Endothelial cell of umbilical vein (primary cell): ENCODE measurements at regions not wholly inside any gene's neighbourhood (a gene's known extent, or its start where the extent isn't known, plus 50 kb on each side); places are given as distances from the start of the nearest gene placed in this dataset.

ENCODE experiments used
- BruUV-seq: library from RNA; stranded (reverse); fragments of 400-500 nt; replicated peaks from 2 replicates; lab custom pipeline; 2021; lab: Mats Ljungman, UMichigan
- CTCF ChIA-PET: fragments of 300-600, 350-600 bp; sonication (Branson Sonifier 250); formaldehyde crosslinking; loops from one replicate; lab custom pipeline; 2021; ENCODE audit warnings: antibody characterized with exemption, inconsistent platforms; lab: Charles Lee
- POLR2A ChIA-PET: fragments of 300-600, 350-600 bp; sonication (Branson Sonifier 250); formaldehyde crosslinking; loops from one replicate; lab custom pipeline; 2021; ENCODE audit warnings: antibody characterized with exemption, inconsistent platforms; lab: Charles Lee
- DNase-seq: peaks from one replicate; pipeline ENCODE4 v3.0.0-alpha.2; 2011; ENCODE audit warnings: low read depth, low spot score
- FAIRE-seq: peaks from 2 replicates; lab custom pipeline; 2011; peaks lifted over from hg19 to GRCh38; lab: Jason Lieb, UNC
- H2AFZ ChIP-seq: 2 replicates; pipeline ENCODE4 v1.6.0; 2012; ENCODE audit warnings: low read depth, low read length, control low read depth, inconsistent platforms
- H3K27ac ChIP-seq: 2 replicates; pipeline ENCODE4 v1.5.1; 2011; ENCODE audit warnings: low read depth, mild to moderate bottlenecking, control low read depth, low read length, moderate library complexity; ENCODE audit not compliant: insufficient read depth
- H3K27me3 ChIP-seq, 2 experiments: 2 replicates each; pipeline versions ENCODE4 v1.6.0 to v1.6.1; 2011; ENCODE audit warnings: low read length in 2 of 2, mixed read lengths in 1 of 2; ENCODE audit not compliant: control insufficient read depth in 2 of 2, insufficient read depth in 2 of 2
- H3K36me3 ChIP-seq, 2 experiments: 2 replicates in 1 of 2; 3 replicates in 1 of 2; pipeline ENCODE4 v1.5.1; 2011; ENCODE audit warnings: low read length in 2 of 2, mild to moderate bottlenecking in 1 of 2, moderate library complexity in 1 of 2; ENCODE audit not compliant: control insufficient read depth in 2 of 2, insufficient read depth in 2 of 2; ENCODE audit errors: extremely low read depth in 1 of 2
- H3K4me1 ChIP-seq: 3 replicates; pipeline ENCODE4 v1.5.1; 2011; ENCODE audit warnings: mild to moderate bottlenecking, low read length; ENCODE audit not compliant: control insufficient read depth, insufficient read depth; ENCODE audit errors: extremely low read depth
- H3K4me2 ChIP-seq: 2 replicates; pipeline ENCODE4 v1.6.1; 2011; ENCODE audit warnings: low read length, control low read depth, mixed read lengths; ENCODE audit not compliant: insufficient read depth
- H3K4me3 ChIP-seq, 3 experiments: fragments of 200-600 bp in 1 of 3; sonication (generic), shearing (Covaris generic) in 1 of 3; replicated peaks in 1 of 3; 2 replicates each; pipeline ENCODE4 v1.5.1; 2011 to 2016; ENCODE audit warnings: control low read depth in 3 of 3, low read length in 3 of 3, mild to moderate bottlenecking in 2 of 3, inconsistent platforms in 1 of 3, low read depth in 1 of 3, moderate library complexity in 1 of 3; ENCODE audit not compliant: insufficient read depth in 1 of 3
- H3K79me2 ChIP-seq: 2 replicates; pipeline ENCODE4 v1.6.0; 2012; ENCODE audit warnings: low read length, inconsistent platforms; ENCODE audit not compliant: control insufficient read depth, insufficient read depth
- H3K9ac ChIP-seq: replicated peaks from 2 replicates; pipeline ENCODE3; 2011; ENCODE audit warnings: low read length, control low read depth; ENCODE audit not compliant: insufficient read depth; ENCODE audit errors: extremely low read depth
- H3K9me1 ChIP-seq: replicated peaks from 3 replicates; pipeline ENCODE4 v1.6.0; 2011; ENCODE audit warnings: mild to moderate bottlenecking, low read length; ENCODE audit not compliant: control insufficient read depth, insufficient read depth; ENCODE audit errors: extremely low read depth
- H3K9me3 ChIP-seq: replicated peaks from 2 replicates; pipeline ENCODE4 v1.5.1; 2012; ENCODE audit warnings: low read length, inconsistent platforms; ENCODE audit not compliant: control insufficient read depth, insufficient read depth
- H4K20me1 ChIP-seq: replicated peaks from 2 replicates; pipeline ENCODE3; 2011; ENCODE audit warnings: mild to moderate bottlenecking, low read length; ENCODE audit not compliant: control insufficient read depth, insufficient read depth; ENCODE audit errors: extremely low read depth
- CTCF ChIP-seq, 2 donors: IDR thresholded peaks; 1 replicate in 1 of 2; 2 replicates in 1 of 2; pipeline ENCODE4 v1.5.1; 2011; ENCODE audit warnings: low read length in 2 of 2, mild to moderate bottlenecking in 2 of 2, moderate library complexity in 2 of 2, control low read depth in 1 of 2, inconsistent platforms in 1 of 2, low read depth in 1 of 2; ENCODE audit not compliant: insufficient read depth in 1 of 2; ENCODE audit errors: extremely low read depth in 1 of 2
- EZH2 ChIP-seq: IDR thresholded peaks from 2 replicates; pipeline ENCODE4 v1.6.1; 2012; ENCODE audit warnings: borderline replicate concordance, low read depth, mild to moderate bottlenecking, moderate library complexity, low read length, inconsistent platforms; ENCODE audit not compliant: severe bottlenecking
- FOS ChIP-seq: IDR thresholded peaks from 2 replicates; pipeline ENCODE4 v1.6.1; 2011; ENCODE audit warnings: mild to moderate bottlenecking, low read length, moderate library complexity, borderline replicate concordance; ENCODE audit not compliant: insufficient read depth
- JUN ChIP-seq: IDR thresholded peaks from 2 replicates; pipeline ENCODE4 v1.6.1; 2011; ENCODE audit warnings: borderline replicate concordance, low read depth; ENCODE audit not compliant: insufficient read length, insufficient read depth
- MYC ChIP-seq: IDR thresholded peaks from one replicate; pipeline ENCODE4 v1.6.1; 2011; ENCODE audit warnings: mild to moderate bottlenecking, low read depth, low read length
- POLR2A ChIP-seq: IDR thresholded peaks from 2 replicates; pipeline ENCODE4 v1.6.1; 2012; ENCODE audit warnings: low read depth, mild to moderate bottlenecking, control low read depth, low read length
- dilution Hi-C: fragments of 300-500 bp; cut with MboI; formaldehyde crosslinking; loops from one replicate; pipeline ENCODE4 v1.15.0; 2019; ENCODE audit warnings: low sequenced_read_pairs; ENCODE audit not compliant: extremely low pct_ligation_motif_present
- intact Hi-C: fragments of 100-400 bp; cut with micrococcal nuclease; formaldehyde crosslinking; loops from one replicate; pipeline ENCODE4 v1.10.0; 2022
- TF ChIP-seq, protein P1 (sequence below): IDR thresholded peaks from 2 replicates; pipeline ENCODE4 v1.6.1; 2011; ENCODE audit not compliant: insufficient read depth, insufficient read length

- Histone ChIP-seq H3K4me3 (no peak overlapping the region), H3K9me3 (no peaks in the 10 kb centered on the region), H3K9me1 (no peaks in the 10 kb centered on the region), H3K27ac (no peak overlapping the region), H3K4me1 (no peaks in the 10 kb centered on the region), H2AFZ (no peak overlapping the region), H3K79me2 (no peaks in the 10 kb centered on the region), H3K36me3 (no peaks in the 10 kb centered on the region), H4K20me1 (no peaks in the 10 kb centered on the region), H3K27me3 (no peaks in the 10 kb centered on the region), H3K4me2 (no peak overlapping the region), H3K9ac (no peak overlapping the region)
- intact Hi-C loops = no loop called here
- no peak for DNase-seq
- ChIA-PET CTCF (no interaction called here), POLR2A (no interaction called here)
- dilution Hi-C loops = no loop called here
- no TSS peak for BruUV-seq
- TF ChIP-seq, protein P1, sequence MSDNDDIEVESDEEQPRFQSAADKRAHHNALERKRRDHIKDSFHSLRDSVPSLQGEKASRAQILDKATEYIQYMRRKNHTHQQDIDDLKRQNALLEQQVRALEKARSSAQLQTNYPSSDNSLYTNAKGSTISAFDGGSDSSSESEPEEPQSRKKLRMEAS = no peak
- TF ChIP-seq POLR2A (no peak), JUN (no peak), CTCF (IDR thresholded peaks at IDR 0.05; ENCODE audit: extremely low read depth in 1 of 2, insufficient read depth in 1 of 2, low read depth in 1 of 2, low read length in 2 of 2) (no peak), FOS (no peak), MYC (no peak), EZH2 (no peak)
- no peak for FAIRE-seq
Observed at GRCh38 chr2:33665039-33665438, 65.9 kb upstream of the FAM98A start.
